Pancreas (tissue), 10 donors: ENCODE measurements at regions not wholly inside any gene's neighbourhood (a gene's known extent, or its start where the extent isn't known, plus 50 kb on each side); places are given as distances from the start of the nearest gene placed in this dataset.
A peak's percentile ranks its signal among the peaks of the same experiment; 100 is the strongest.
"Not testable (repeated sequence)": the region's sequence is repeated elsewhere in the genome, so short reads cannot be mapped to it uniquely, and the experiment has no call there.

Source experiments
- ATAC-seq, 4 donors: fragments of 200-7000 bp; cut with Tn5 transposase; one replicate each; pipeline versions ENCODE4 v1.8.0 to v1.9.1; 2020; ENCODE audit warnings: mild to moderate bottlenecking in 4 of 4, moderate library complexity in 4 of 4
- DNase-seq, 6 donors: peaks; one replicate each; pipeline ENCODE4 v3.0.0-alpha.2; 2020
- FAIRE-seq: peaks from 2 replicates; lab custom pipeline; 2012; peaks lifted over from hg19 to GRCh38; lab: Jason Lieb, UNC
- H3K27ac ChIP-seq, 4 donors: fragments of 200-600 bp; sonication (generic); 1 replicate in 3 of 4; 2 replicates in 1 of 4; pipeline versions ENCODE4 v1.5.0 to v1.8.0; 2020
- H3K27me3 ChIP-seq, 4 donors: fragments of 200-600 bp; one replicate each; pipeline ENCODE4 v1.8.0; 2021
- H3K36me3 ChIP-seq, 3 donors: fragments of 200-600 bp; sonication (generic) in 1 of 3; one replicate each; pipeline versions ENCODE4 v1.5.0 to v1.8.0; 2020 to 2021
- H3K4me1 ChIP-seq, 3 donors: fragments of 200-600 bp; one replicate each; pipeline ENCODE4 v1.8.0; 2021
- H3K4me3 ChIP-seq, 4 donors: fragments of 200-600 bp; sonication (generic) in 2 of 4; one replicate each; pipeline versions ENCODE4 v1.5.0 to v1.8.0; 2020 to 2021
- H3K9me3 ChIP-seq, 4 donors: fragments of 200-600 bp; one replicate each; pipeline ENCODE4 v1.8.0; 2021
- WGBS, 2 donors: extraction: QIAGEN DNeasy Blood & Tissue Kit; methylation state at CpG; one replicate each; pipeline ENCODE4 v1.1.7; 2013; 5-methylcytosine and 5-hydroxymethylcytosine counted together
- intact Hi-C, 3 donors: fragments of 100-400 bp; cut with DNase I; formaldehyde crosslinking; loops; one replicate each; pipeline versions ENCODE4 v1.11.1 to v1.14.2; 2022
- TF ChIP-seq, protein P1 (sequence below), 4 donors: fragments of 200-600 bp; sonication (generic) in 3 of 4; IDR thresholded peaks; one replicate each; pipeline versions ENCODE4 v1.5.0 to v1.8.0; 2021; ENCODE audit warnings: antibody characterized with exemption in 4 of 4
- donor health status: healthy with polysubstance abuse.
- donor health status: DM: no; HTN: no; CAD: no; lungs with moderate emphysema.
- donor health status: DM: no; HTN: no; CAD: no.
- donor health status: control.
- donor health status: control.
- donor health status: Bipolar disorder and iron deficiency.
- donor health status: DM: yes; HTN: yes; CAD: no.
- donor health status: DM: no; HTN: no; CAD: no.
- donor health status: DM: no; HTN: no; CAD: no.
- donor health status: DM: yes; HTN: yes; CAD: no.

DNA sequence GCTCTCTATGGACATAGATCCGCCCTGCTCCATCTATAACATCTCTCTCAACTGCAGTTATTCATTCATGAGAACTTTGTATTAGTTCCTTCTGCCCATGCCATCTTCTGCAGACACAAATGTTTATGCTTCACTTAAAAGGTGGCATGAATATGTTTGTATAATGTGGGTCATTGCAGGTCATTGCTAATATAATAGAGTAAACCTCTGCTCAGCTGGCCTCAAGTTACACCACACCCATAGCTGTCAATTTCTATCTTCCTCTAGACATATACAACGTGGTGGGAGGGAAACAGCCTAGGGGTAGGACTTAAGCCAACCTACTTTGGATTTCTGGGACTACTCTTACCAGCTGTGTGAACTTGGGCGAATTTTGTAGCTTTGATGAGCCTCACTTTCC, 129.8 kb downstream of the ATXN3L start:
- H3K36me3 ChIP-seq, result no peaks in the 10 kb centered on the region
- no peak for ATAC-seq
- WGBS, 2 donors, result 51 to 65% methylated on average over 3 of the region's 3 CpGs
- H3K9me3 ChIP-seq, result no peaks in the 10 kb centered on the region
- TF ChIP-seq, protein P1, sequence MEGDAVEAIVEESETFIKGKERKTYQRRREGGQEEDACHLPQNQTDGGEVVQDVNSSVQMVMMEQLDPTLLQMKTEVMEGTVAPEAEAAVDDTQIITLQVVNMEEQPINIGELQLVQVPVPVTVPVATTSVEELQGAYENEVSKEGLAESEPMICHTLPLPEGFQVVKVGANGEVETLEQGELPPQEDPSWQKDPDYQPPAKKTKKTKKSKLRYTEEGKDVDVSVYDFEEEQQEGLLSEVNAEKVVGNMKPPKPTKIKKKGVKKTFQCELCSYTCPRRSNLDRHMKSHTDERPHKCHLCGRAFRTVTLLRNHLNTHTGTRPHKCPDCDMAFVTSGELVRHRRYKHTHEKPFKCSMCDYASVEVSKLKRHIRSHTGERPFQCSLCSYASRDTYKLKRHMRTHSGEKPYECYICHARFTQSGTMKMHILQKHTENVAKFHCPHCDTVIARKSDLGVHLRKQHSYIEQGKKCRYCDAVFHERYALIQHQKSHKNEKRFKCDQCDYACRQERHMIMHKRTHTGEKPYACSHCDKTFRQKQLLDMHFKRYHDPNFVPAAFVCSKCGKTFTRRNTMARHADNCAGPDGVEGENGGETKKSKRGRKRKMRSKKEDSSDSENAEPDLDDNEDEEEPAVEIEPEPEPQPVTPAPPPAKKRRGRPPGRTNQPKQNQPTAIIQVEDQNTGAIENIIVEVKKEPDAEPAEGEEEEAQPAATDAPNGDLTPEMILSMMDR (IDR thresholded peaks at IDR 0.05), result no peak
- DNase-seq, result no peak
- FAIRE-seq, result no peak
- peaks cover 0 to 5% (median 0%) of the 10 kb centered on the region in 3 donors for H3K4me1 ChIP-seq
- H3K4me3 ChIP-seq, result no peak overlapping the region
- H3K27me3 ChIP-seq, result no peaks in the 10 kb centered on the region
- no peak overlapping the region for H3K27ac ChIP-seq
- intact Hi-C loops, result no loop called here

DNA sequence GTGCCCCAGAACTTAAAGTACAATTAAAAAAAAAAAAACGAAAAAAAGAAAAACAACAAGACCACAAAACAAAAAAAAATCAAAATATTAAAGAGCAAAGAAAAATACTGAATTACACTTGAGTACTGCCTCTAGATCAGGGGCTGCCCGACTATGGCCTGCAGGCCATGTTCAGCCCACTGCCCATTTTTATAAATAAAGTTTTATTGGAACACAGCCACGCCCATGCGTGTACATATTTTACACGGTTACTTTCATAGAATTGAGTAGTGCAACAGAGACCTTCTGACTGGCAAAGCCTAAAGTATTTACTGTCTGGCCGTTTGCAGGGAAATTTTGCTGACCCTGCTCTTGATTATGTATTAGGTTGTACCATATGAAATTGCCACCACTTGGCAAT, 130.5 kb downstream of the ATXN3L start:
- Histone ChIP-seq H3K27me3 (no peaks in the 10 kb centered on the region), H3K9me3 (no peaks in the 10 kb centered on the region), H3K4me3 (no peak overlapping the region), H3K4me1 (peaks cover 0 to 5% (median 0%) of the 10 kb centered on the region in 3 donors), H3K27ac (no peak overlapping the region), H3K36me3 (no peaks in the 10 kb centered on the region)
- 71 to 84% methylated on average over 6 of the region's 6 CpGs for WGBS, 2 donors
- DNase-seq (no peak), FAIRE-seq (no peak), ATAC-seq (no peak)
- intact Hi-C loops, result no loop called here
- TF ChIP-seq, protein P1 (IDR thresholded peaks at IDR 0.05), result no peak

DNA sequence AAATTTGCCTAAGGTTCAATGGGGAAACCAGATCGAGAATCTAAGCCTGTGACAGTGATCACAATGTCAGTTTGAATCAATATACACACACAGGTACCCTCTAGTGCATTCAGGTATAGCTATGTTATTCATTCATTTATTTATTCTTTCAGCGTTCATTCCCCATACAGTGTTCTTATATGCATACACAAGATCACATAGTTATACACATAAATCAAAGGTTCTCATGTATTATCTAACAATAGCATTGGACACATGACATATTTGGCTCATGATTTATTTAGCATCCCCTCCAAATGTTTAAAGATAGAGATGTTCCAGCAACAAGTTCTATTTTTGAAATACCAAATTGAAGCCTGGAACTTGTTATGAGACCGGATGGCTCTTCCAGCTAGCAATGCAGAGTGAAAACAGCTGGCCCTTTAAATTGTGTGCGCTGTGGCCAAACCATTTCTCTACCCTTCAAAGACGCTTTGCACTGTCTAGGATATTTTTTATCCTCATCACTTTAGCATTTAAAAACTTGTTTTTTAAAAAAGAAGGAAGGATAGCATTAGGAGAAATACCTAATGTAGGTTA, 131.0 kb downstream of the ATXN3L start:
- H3K9me3 ChIP-seq, result no peaks in the 10 kb centered on the region
- TF ChIP-seq, protein P1 (IDR thresholded peaks at IDR 0.05), result no peak
- H3K27ac ChIP-seq, result no peak overlapping the region
- WGBS, 2 donors, result 77 to 91% methylated on average over 5 of the region's 5 CpGs
- H3K4me3 ChIP-seq, result no peak overlapping the region
- no peaks in the 10 kb centered on the region for H3K27me3 ChIP-seq
- no peaks in the 10 kb centered on the region for H3K4me1 ChIP-seq
- H3K36me3 ChIP-seq, result no peaks in the 10 kb centered on the region
- intact Hi-C loops, result no loop called here
- DNase-seq (no peak), FAIRE-seq (peak; percentile 32), ATAC-seq (no peak)

DNA sequence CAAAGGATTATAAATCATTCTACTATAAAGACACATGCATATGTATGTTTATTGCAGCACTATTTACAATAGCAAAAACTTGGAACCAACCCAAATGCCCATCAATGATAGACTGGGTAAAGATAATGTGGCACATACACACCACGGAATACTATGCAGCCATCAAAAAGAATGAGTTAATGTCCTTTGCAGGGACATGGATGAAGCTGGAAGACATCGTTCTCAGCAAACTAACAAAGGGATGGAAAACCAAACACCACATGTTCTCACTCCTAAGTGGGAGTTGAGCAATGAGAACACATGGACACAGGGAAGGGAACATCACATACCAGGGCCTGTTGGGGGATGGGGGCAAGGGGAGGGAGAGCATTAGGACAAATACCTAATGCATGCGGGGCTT, 133.2 kb downstream of the ATXN3L start:
- intact Hi-C loops, H3K9me3 ChIP-seq, DNase-seq, H3K27ac ChIP-seq, ATAC-seq, FAIRE-seq, H3K4me3 ChIP-seq, H3K36me3 ChIP-seq, H3K4me1 ChIP-seq, H3K27me3 ChIP-seq: not testable (repeated sequence)
- 81 to 86% methylated on average over 3 of the region's 3 CpGs for WGBS, 2 donors

DNA sequence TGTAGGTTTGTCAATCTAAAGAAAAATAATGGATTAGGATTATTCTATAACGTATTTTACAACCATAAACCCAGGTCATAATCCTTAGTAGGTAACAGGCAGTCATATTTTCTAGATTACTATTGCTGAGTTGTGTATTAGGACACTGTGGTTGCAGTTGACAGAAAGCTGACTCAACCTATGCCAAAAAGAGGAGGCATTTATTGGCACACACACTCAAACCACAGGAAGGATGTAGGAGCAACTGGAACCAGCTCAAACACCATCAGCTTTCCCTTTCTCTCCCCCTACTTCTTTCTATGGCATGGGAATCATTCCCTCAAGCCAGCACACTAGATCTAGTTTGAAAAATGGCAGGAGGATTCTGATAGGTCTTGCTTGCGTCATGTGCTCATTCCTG, 136.4 kb upstream of the FAM9C start:
- no peak for ATAC-seq
- 70 to 90% methylated on average over 2 of the region's 2 CpGs for WGBS, 2 donors
- H3K9me3 ChIP-seq, result no peaks in the 10 kb centered on the region

More for the DNA sequence above, 136.4 kb upstream of the FAM9C start:
- H3K27ac ChIP-seq, result no peak overlapping the region
- peaks cover 0 to 3% (median 0%) of the 10 kb centered on the region in 4 donors for H3K27me3 ChIP-seq
- intact Hi-C loops, result no loop called here
- DNase-seq, result no peak
- no peak for FAIRE-seq
- H3K4me1 ChIP-seq, result no peaks in the 10 kb centered on the region
- H3K36me3 ChIP-seq, result no peaks in the 10 kb centered on the region
- H3K4me3 ChIP-seq, result no peak overlapping the region
- TF ChIP-seq, protein P1 (IDR thresholded peaks at IDR 0.05), result no peak
